K562 (cell line): ENCODE measurements at regions not wholly inside any gene's neighbourhood (a gene's known extent, or its start where the extent isn't known, plus 50 kb on each side); places are given as distances from the start of the nearest gene placed in this dataset.

Experiments
- ATAC-seq: fragments of 200-7000 bp; cut with Tn5 transposase; 3 replicates; pipeline ENCODE4 v1.9.1; 2020; ENCODE audit warnings: moderate library complexity
- BruUV-seq: library from RNA; stranded (reverse); fragments of 400-500 nt; replicated peaks from 2 replicates; lab custom pipeline; 2021; lab: Mats Ljungman, UMichigan
- CTCF ChIA-PET: fragments of 300-600 bp; formaldehyde crosslinking; extraction: SDS; loops from one replicate; lab custom pipeline; 2021; ENCODE audit warnings: low intra/inter-chr PET ratio; lab: Yijun Ruan, JAX
- POLR2A ChIA-PET: fragments of 300-600, 350-650 bp; sonication (Branson Sonifier 250); formaldehyde crosslinking; extraction: SDS; loops from one replicate; lab custom pipeline; 2021; ENCODE audit warnings: antibody characterized with exemption, inconsistent platforms; lab: Yijun Ruan, JAX
- DNase-seq, 4 experiments: peaks; one replicate each; pipeline versions ENCODE4 v3.0.0 to v3.0.0-alpha.2; 2011 to 2018; ENCODE audit warnings: low spot score in 3 of 4, mixed read lengths in 3 of 4; ENCODE audit errors: extremely low read depth in 1 of 4
- FAIRE-seq: peaks from 2 replicates; lab custom pipeline; 2011; peaks lifted over from hg19 to GRCh38; lab: Jason Lieb, UNC
- H2AFZ ChIP-seq: 2 replicates; pipeline ENCODE4 v1.6.0; 2011; ENCODE audit warnings: low read depth, low read length, control low read depth, inconsistent platforms
- H3K27ac ChIP-seq: fragments of 200-600 bp; 3 replicates; pipeline ENCODE4 v1.8.0; 2011; ENCODE audit warnings: low read depth, mild to moderate bottlenecking, control low read depth, inconsistent platforms, low read length, moderate library complexity, mixed read lengths; ENCODE audit errors: extremely low read depth
- H3K27me3 ChIP-seq, 2 experiments: fragments of 300-600 bp in 1 of 2; 2 replicates in 1 of 2; 3 replicates in 1 of 2; pipeline versions ENCODE4 v1.6.0 to v1.8.0; 2011; ENCODE audit warnings: inconsistent platforms in 2 of 2, low read length in 2 of 2, mild to moderate bottlenecking in 1 of 2, mixed read lengths in 1 of 2, moderate library complexity in 1 of 2; ENCODE audit not compliant: control insufficient read depth in 2 of 2, insufficient read depth in 2 of 2
- H3K36me3 ChIP-seq: fragments of 300-600 bp; 3 replicates; pipeline ENCODE4 v1.8.0; 2011; ENCODE audit warnings: mild to moderate bottlenecking, low read length, inconsistent platforms; ENCODE audit not compliant: control insufficient read depth, insufficient read depth
- H3K4me1 ChIP-seq, 2 experiments: fragments of 200-600 bp in 1 of 2; replicated peaks in 1 of 2; 2 replicates in 1 of 2; 3 replicates in 1 of 2; pipeline versions ENCODE4 v1.5.1 to v1.8.0; 2011; ENCODE audit warnings: inconsistent platforms in 2 of 2, low read length in 2 of 2, mild to moderate bottlenecking in 1 of 2, mixed read lengths in 1 of 2, moderate library complexity in 1 of 2; ENCODE audit not compliant: control insufficient read depth in 2 of 2, insufficient read depth in 2 of 2
- H3K4me2 ChIP-seq: 2 replicates; pipeline ENCODE4 v1.6.1; 2011; ENCODE audit warnings: low read length, control low read depth, inconsistent platforms, mixed read lengths; ENCODE audit not compliant: insufficient read depth
- H3K4me3 ChIP-seq: fragments of 200-600 bp; sonication (generic), shearing (Covaris generic); 2 replicates; pipeline ENCODE4 v1.5.1; 2016; ENCODE audit warnings: control low read depth, inconsistent platforms
- H3K79me2 ChIP-seq: fragments of 200-600 bp; 3 replicates; pipeline ENCODE4 v1.8.0; 2011; ENCODE audit warnings: low read length, inconsistent platforms; ENCODE audit not compliant: control insufficient read depth, insufficient read depth
- H3K9ac ChIP-seq, 2 experiments: 2 replicates each; pipeline versions ENCODE4 v1.6.0 to v1.6.1; 2011; ENCODE audit warnings: low read depth in 2 of 2, low read length in 2 of 2, control low read depth in 1 of 2, inconsistent platforms in 1 of 2, mild to moderate bottlenecking in 1 of 2, mixed read lengths in 1 of 2; ENCODE audit not compliant: insufficient read depth in 1 of 2
- H3K9me1 ChIP-seq: one replicate; pipeline ENCODE4 v1.6.0; 2011; ENCODE audit warnings: inconsistent platforms, mild to moderate bottlenecking, low read length, moderate library complexity; ENCODE audit not compliant: control insufficient read depth, insufficient read depth
- H3K9me3 ChIP-seq: replicated peaks from 2 replicates; pipeline ENCODE4 v1.5.1; 2011; ENCODE audit warnings: low read depth, low read length, inconsistent platforms; ENCODE audit not compliant: control insufficient read depth, insufficient read depth
- H4K20me1 ChIP-seq: replicated peaks from 2 replicates; pipeline ENCODE4 v1.6.1; 2011; ENCODE audit warnings: low read length, inconsistent platforms, mixed read lengths; ENCODE audit not compliant: control insufficient read depth, insufficient read depth
- CHCHD3 ChIP-seq: fragments of 250-450 bp; sonication (Bioruptor Pico); IDR thresholded peaks from 2 replicates; pipeline ENCODE4 v2.1.2; 2022; ENCODE audit warnings: mild to moderate bottlenecking
- FOSL1 ChIP-seq: fragments of 200-800 bp; sonication (Bioruptor generic); conservative IDR thresholded peaks from 2 replicates; pipeline ENCODE4 v1.6.1; 2016; ENCODE audit warnings: missing genetic modification characterization, missing compliant biosample characterization
- FOXA3 ChIP-seq, 2 experiments: fragments of 450-650 bp in 1 of 2; sonication (generic) in 1 of 2; formaldehyde crosslinking; IDR thresholded peaks in 1 of 2; conservative IDR thresholded peaks in 1 of 2; 2 replicates each; pipeline versions ENCODE4 v1.4.0 to v1.8.0; 2020 to 2022; ENCODE audit warnings: mild to moderate bottlenecking in 2 of 2, missing genetic modification reagents in 1 of 2
- GABPA ChIP-seq: fragments of 200-800 bp; sonication (Bioruptor generic); conservative IDR thresholded peaks from 2 replicates; pipeline ENCODE4 v1.6.1; 2016; ENCODE audit warnings: low read depth, missing genetic modification characterization, missing compliant biosample characterization
- HCFC1 ChIP-seq: IDR thresholded peaks from 2 replicates; pipeline ENCODE4 v1.6.1; 2012; ENCODE audit warnings: low read depth, low read length, improper control_type of control experiment
- MED1 ChIP-seq: sonication (generic); formaldehyde crosslinking; IDR thresholded peaks from 2 replicates; pipeline ENCODE4 v1.8.1; 2023; ENCODE audit warnings: missing genetic modification reagents, borderline replicate concordance
- MEF2A ChIP-seq: IDR thresholded peaks from 2 replicates; pipeline ENCODE4 v1.6.1; 2011; ENCODE audit warnings: low read depth, mild to moderate bottlenecking, low read length, moderate library complexity; ENCODE audit not compliant: control insufficient read depth
- POLR2A ChIP-seq: fragments of 450-650 bp; conservative IDR thresholded peaks from 2 replicates; pipeline ENCODE4 v1.6.1; 2016
- TEAD2 ChIP-seq: fragments of 450-650 bp; IDR thresholded peaks from 2 replicates; pipeline ENCODE4 v1.6.1; 2016; ENCODE audit warnings: missing genetic modification characterization, control low read depth, missing compliant biosample characterization
- ZNF347 ChIP-seq: fragments of 450-650 bp; formaldehyde crosslinking; IDR thresholded peaks from 2 replicates; pipeline ENCODE4 v1.4.0; 2020; ENCODE audit warnings: low read depth, mild to moderate bottlenecking, moderate library complexity
- WGBS: fragments of 100-300 bp; shearing (Covaris generic); methylation state at CpG from one replicate; pipeline ENCODE4 v1.1.6; 2016; ENCODE audit warnings: low coverage, mixed read lengths; ENCODE audit not compliant: insufficient coverage; ENCODE audit errors: missing lambda C conversion rate; 5-methylcytosine and 5-hydroxymethylcytosine counted together
- in situ Hi-C: fragments of 300-500 bp; cut with MboI; formaldehyde crosslinking; loops from 4 replicates; pipeline ENCODE4 v1.15.0; 2018; ENCODE audit warnings: inconsistent platforms, mixed read lengths
- intact Hi-C: fragments of 100-400 bp; cut with micrococcal nuclease; formaldehyde crosslinking; loops from 2 replicates; pipeline ENCODE4 v1.14.2; 2022
- TF ChIP-seq, protein P1 (sequence below): fragments of 450-650 bp; formaldehyde crosslinking; IDR thresholded peaks from 2 replicates; pipeline ENCODE4 v1.4.0; 2022; ENCODE audit warnings: missing genetic modification characterization
- TF ChIP-seq, protein P2 (sequence below): fragments of 250-450 bp; sonication (Bioruptor Pico); IDR thresholded peaks from 2 replicates; pipeline ENCODE4 v1.8.0; 2021; ENCODE audit warnings: borderline replicate concordance, mild to moderate bottlenecking, moderate library complexity; ENCODE audit not compliant: poor library complexity, severe bottlenecking
- TF ChIP-seq, protein P3 (sequence below): IDR thresholded peaks from 2 replicates; pipeline ENCODE4 v1.6.1; 2011; ENCODE audit not compliant: insufficient read length; ENCODE audit errors: extremely low read depth

DNA sequence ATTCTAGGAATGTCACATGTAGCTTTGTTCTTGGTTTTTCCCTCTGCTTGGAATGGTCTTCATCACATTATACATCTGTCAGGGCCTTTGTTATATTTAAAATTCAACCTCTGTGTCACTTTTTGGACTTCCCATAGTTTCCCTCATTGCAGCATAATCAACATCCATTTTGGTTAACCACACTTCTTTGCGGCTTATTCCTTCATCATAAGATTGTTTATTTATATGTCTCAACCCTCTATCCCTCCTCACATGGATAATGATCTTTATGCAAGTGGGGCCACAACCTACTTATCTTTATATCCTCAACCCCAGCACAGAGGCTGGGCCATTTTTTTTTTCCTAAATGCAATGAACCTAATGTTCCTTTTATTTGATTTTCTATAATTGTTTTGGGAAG lies 260.0 kb upstream of the THBS1 start:
- ATAC-seq (no peak), FAIRE-seq (no peak), DNase-seq (no peak)
- Histone ChIP-seq H3K79me2 (no peaks in the 10 kb centered on the region), H2AFZ (no peak overlapping the region), H3K9ac (no peak overlapping the region), H3K36me3 (no peaks in the 10 kb centered on the region), H3K4me3 (no peak overlapping the region), H3K4me2 (no peak overlapping the region), H3K27me3 (no peaks in the 10 kb centered on the region; a peak in 1 of 5 replicates), H4K20me1 (no peaks in the 10 kb centered on the region), H3K4me1 (no peaks in the 10 kb centered on the region), H3K9me1 (no peaks in the 10 kb centered on the region), H3K9me3 (no peaks in the 10 kb centered on the region), H3K27ac (no peak overlapping the region)
- TF ChIP-seq HCFC1: no peak
- no peak for TF ChIP-seq FOXA3 (CRISPR knock-in tag; conservative IDR thresholded peaks at IDR 0.05 in 1 of 2, IDR thresholded peaks at IDR 0.05 in 1 of 2)
- TF ChIP-seq CHCHD3 (CRISPR knock-in tag): no peak
- no peak for TF ChIP-seq POLR2A
- no peak for TF ChIP-seq GABPA (tag)
- TF ChIP-seq TEAD2 (tag): no peak
- no peak for TF ChIP-seq MED1
- no peak for TF ChIP-seq MEF2A
- TF ChIP-seq, protein P1, sequence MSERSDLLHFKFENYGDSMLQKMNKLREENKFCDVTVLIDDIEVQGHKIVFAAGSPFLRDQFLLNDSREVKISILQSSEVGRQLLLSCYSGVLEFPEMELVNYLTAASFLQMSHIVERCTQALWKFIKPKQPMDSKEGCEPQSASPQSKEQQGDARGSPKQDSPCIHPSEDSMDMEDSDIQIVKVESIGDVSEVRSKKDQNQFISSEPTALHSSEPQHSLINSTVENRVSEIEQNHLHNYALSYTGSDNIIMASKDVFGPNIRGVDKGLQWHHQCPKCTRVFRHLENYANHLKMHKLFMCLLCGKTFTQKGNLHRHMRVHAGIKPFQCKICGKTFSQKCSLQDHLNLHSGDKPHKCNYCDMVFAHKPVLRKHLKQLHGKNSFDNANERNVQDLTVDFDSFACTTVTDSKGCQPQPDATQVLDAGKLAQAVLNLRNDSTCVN (CRISPR knock-in tag): no peak
- TF ChIP-seq, protein P2, sequence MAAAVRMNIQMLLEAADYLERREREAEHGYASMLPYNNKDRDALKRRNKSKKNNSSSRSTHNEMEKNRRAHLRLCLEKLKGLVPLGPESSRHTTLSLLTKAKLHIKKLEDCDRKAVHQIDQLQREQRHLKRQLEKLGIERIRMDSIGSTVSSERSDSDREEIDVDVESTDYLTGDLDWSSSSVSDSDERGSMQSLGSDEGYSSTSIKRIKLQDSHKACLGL (CRISPR knock-in tag): no peak
- TF ChIP-seq, protein P3, sequence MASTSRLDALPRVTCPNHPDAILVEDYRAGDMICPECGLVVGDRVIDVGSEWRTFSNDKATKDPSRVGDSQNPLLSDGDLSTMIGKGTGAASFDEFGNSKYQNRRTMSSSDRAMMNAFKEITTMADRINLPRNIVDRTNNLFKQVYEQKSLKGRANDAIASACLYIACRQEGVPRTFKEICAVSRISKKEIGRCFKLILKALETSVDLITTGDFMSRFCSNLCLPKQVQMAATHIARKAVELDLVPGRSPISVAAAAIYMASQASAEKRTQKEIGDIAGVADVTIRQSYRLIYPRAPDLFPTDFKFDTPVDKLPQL: no peak
- TF ChIP-seq FOSL1 (tag): no peak
- TF ChIP-seq ZNF347 (CRISPR knock-in tag): no peak
- 0% methylated on average over 1 of the region's 1 CpG for WGBS
- intact Hi-C loops (no loop called here), in situ Hi-C loops (no loop called here)
- ChIA-PET POLR2A (no interaction called here), CTCF (no interaction called here)
- no TSS peak for BruUV-seq
